SK-N-SH (cell line): ENCODE measurements at regions not wholly inside any gene's neighbourhood (a gene's known extent, or its start where the extent isn't known, plus 50 kb on each side); places are given as distances from the start of the nearest gene placed in this dataset.

ENCODE experiments used
- CTCF ChIA-PET: fragments of 300-600, 350-600 bp; formaldehyde crosslinking; extraction: SDS; loops from one replicate; lab custom pipeline; 2021; lab: Yijun Ruan, JAX
- POLR2A ChIA-PET: fragments of 350-600 bp; sonication (Branson Sonifier 250); formaldehyde crosslinking; extraction: SDS; loops from one replicate; lab custom pipeline; 2020; ENCODE audit warnings: antibody characterized with exemption, inconsistent platforms; lab: Yijun Ruan, JAX
- DNase-seq: peaks from one replicate; pipeline ENCODE4 v3.0.0; 2012
- H2AFZ ChIP-seq: fragments of 200-600 bp; sonication (generic); 2 replicates; pipeline ENCODE4 v1.8.1; 2016; ENCODE audit warnings: antibody characterized with exemption, mild to moderate bottlenecking, low read depth
- H3F3A ChIP-seq: fragments of 200-600 bp; sonication (generic); replicated peaks from 2 replicates; pipeline ENCODE3; 2016; ENCODE audit warnings: antibody characterized with exemption, mild to moderate bottlenecking; ENCODE audit not compliant: insufficient read depth
- H3K27ac ChIP-seq, 2 experiments: fragments of 200-500 bp in 1 of 2; fragments of 200-600 bp in 1 of 2; sonication (Bioruptor generic) in 1 of 2; sonication (generic), shearing (Covaris generic) in 1 of 2; 2 replicates each; pipeline versions ENCODE4 v1.5.1 to v1.6.1; 2014 to 2016; ENCODE audit warnings: low read depth in 2 of 2, inconsistent platforms in 1 of 2, low read length in 1 of 2, mild to moderate bottlenecking in 1 of 2, mixed read lengths in 1 of 2
- H3K27me3 ChIP-seq: fragments of 200-600 bp; sonication (generic), shearing (Covaris generic); 2 replicates; pipeline ENCODE4 v1.6.1; 2016; ENCODE audit warnings: mixed run types; ENCODE audit not compliant: insufficient read depth
- H3K36me3 ChIP-seq, 2 experiments: fragments of 200-500 bp in 1 of 2; fragments of 200-600 bp in 1 of 2; sonication (Bioruptor generic) in 1 of 2; sonication (generic) in 1 of 2; replicated peaks in 1 of 2; 2 replicates each; pipeline versions ENCODE3 to v1.5.1; 2014 to 2016; ENCODE audit warnings: low read length in 1 of 2, mild to moderate bottlenecking in 1 of 2; ENCODE audit not compliant: insufficient read depth in 2 of 2, control insufficient read depth in 1 of 2
- H3K4me1 ChIP-seq, 2 experiments: fragments of 200-500 bp in 1 of 2; fragments of 200-600 bp in 1 of 2; sonication (Bioruptor generic) in 1 of 2; sonication (generic), shearing (Covaris generic) in 1 of 2; 2 replicates each; pipeline versions ENCODE4 v1.5.1 to v1.6.1; 2014 to 2016; ENCODE audit warnings: low read depth in 1 of 2, low read length in 1 of 2, mixed run types in 1 of 2; ENCODE audit not compliant: insufficient read depth in 2 of 2, control insufficient read depth in 1 of 2
- H3K4me2 ChIP-seq: fragments of 200-600 bp; sonication (generic), shearing (Covaris generic); 2 replicates; pipeline ENCODE4 v1.6.1; 2017; ENCODE audit warnings: mixed run types
- H3K4me3 ChIP-seq, 2 experiments: fragments of 200-500 bp in 1 of 2; fragments of 200-600 bp in 1 of 2; sonication (Bioruptor generic) in 1 of 2; sonication (generic), shearing (Covaris generic) in 1 of 2; 2 replicates each; pipeline versions ENCODE4 v1.5.1 to v1.8.1; 2014 to 2016; ENCODE audit warnings: low read depth in 2 of 2, inconsistent platforms in 1 of 2, low read length in 1 of 2, mild to moderate bottlenecking in 1 of 2, mixed read lengths in 1 of 2, moderate library complexity in 1 of 2
- H3K79me2 ChIP-seq: fragments of 200-600 bp; sonication (generic); 2 replicates; pipeline ENCODE4 v1.8.1; 2017; ENCODE audit warnings: mild to moderate bottlenecking; ENCODE audit not compliant: insufficient read depth
- H3K9ac ChIP-seq: fragments of 200-600 bp; sonication (generic); 2 replicates; pipeline ENCODE4 v1.6.1; 2017; ENCODE audit warnings: mixed run types
- H3K9me2 ChIP-seq: fragments of 200-600 bp; sonication (generic); 2 replicates; pipeline ENCODE4 v1.6.1; 2017; ENCODE audit warnings: mixed run types
- H3K9me3 ChIP-seq: fragments of 200-600 bp; sonication (generic); 2 replicates; pipeline ENCODE4 v1.6.1; 2017; ENCODE audit warnings: mixed run types, mild to moderate bottlenecking, moderate library complexity
- H4K20me1 ChIP-seq: fragments of 200-600 bp; sonication (generic); 2 replicates; pipeline ENCODE4 v1.6.1; 2017; ENCODE audit warnings: mild to moderate bottlenecking, mixed run types; ENCODE audit not compliant: insufficient read depth
- EP300 ChIP-seq, 2 experiments: IDR thresholded peaks; 2 replicates each; pipeline versions ENCODE4 v1.4.0 to v1.6.1; 2012; ENCODE audit warnings: borderline replicate concordance in 1 of 2, low read depth in 1 of 2, low read length in 1 of 2
- EZH2phosphoT487 ChIP-seq: fragments of 200-600 bp; sonication (generic); IDR thresholded peaks from 2 replicates; pipeline ENCODE4 v1.6.1; 2017; ENCODE audit warnings: low read depth, mixed run types, mild to moderate bottlenecking, antibody characterized with exemption, moderate library complexity, borderline replicate concordance
- FOSL2 ChIP-seq: IDR thresholded peaks from 2 replicates; pipeline ENCODE4 v1.4.0; 2012; ENCODE audit warnings: low read depth, mild to moderate bottlenecking, moderate library complexity, borderline replicate concordance
- FOXJ3 ChIP-seq: sonication (generic); formaldehyde crosslinking; IDR thresholded peaks from 2 replicates; pipeline ENCODE4 v1.5.1; 2020; ENCODE audit warnings: mild to moderate bottlenecking, missing genetic modification reagents
- RAD21 ChIP-seq: IDR thresholded peaks from 2 replicates; pipeline ENCODE4 v1.6.1; 2012; ENCODE audit warnings: mild to moderate bottlenecking, low read length
- RCOR1 ChIP-seq: fragments of 150-350 bp; IDR thresholded peaks from 2 replicates; pipeline ENCODE4 v1.6.1; 2017; ENCODE audit warnings: antibody characterized with exemption, low read length
- TAF1 ChIP-seq: IDR thresholded peaks from 2 replicates; pipeline ENCODE4 v1.6.1; 2012; ENCODE audit warnings: low read depth, mild to moderate bottlenecking, low read length, moderate library complexity, borderline replicate concordance
- TEAD4 ChIP-seq: IDR thresholded peaks from 2 replicates; pipeline ENCODE4 v1.4.0; 2012; ENCODE audit warnings: mild to moderate bottlenecking, borderline replicate concordance; ENCODE audit not compliant: insufficient read depth
- YY1 ChIP-seq: IDR thresholded peaks from 2 replicates; pipeline ENCODE4 v1.4.0; 2012; ENCODE audit warnings: low read depth, mild to moderate bottlenecking
- WGBS: methylation state at CpG from one replicate; pipeline ENCODE4 v1.1.6; 2017; ENCODE audit warnings: low lambda C conversion rate; 5-methylcytosine and 5-hydroxymethylcytosine counted together
- TF ChIP-seq, protein P1 (sequence below): IDR thresholded peaks from 2 replicates; pipeline ENCODE4 v1.6.1; 2012; ENCODE audit warnings: mild to moderate bottlenecking, low read depth, low read length, moderate library complexity
- TF ChIP-seq, protein P2 (sequence below): fragments of 150-350 bp; IDR thresholded peaks from 2 replicates; pipeline ENCODE4 v1.6.1; 2016; ENCODE audit warnings: mild to moderate bottlenecking, low read depth, low read length
- TF ChIP-seq, protein P3 (sequence below): IDR thresholded peaks from 2 replicates; pipeline ENCODE4; 2012

DNA sequence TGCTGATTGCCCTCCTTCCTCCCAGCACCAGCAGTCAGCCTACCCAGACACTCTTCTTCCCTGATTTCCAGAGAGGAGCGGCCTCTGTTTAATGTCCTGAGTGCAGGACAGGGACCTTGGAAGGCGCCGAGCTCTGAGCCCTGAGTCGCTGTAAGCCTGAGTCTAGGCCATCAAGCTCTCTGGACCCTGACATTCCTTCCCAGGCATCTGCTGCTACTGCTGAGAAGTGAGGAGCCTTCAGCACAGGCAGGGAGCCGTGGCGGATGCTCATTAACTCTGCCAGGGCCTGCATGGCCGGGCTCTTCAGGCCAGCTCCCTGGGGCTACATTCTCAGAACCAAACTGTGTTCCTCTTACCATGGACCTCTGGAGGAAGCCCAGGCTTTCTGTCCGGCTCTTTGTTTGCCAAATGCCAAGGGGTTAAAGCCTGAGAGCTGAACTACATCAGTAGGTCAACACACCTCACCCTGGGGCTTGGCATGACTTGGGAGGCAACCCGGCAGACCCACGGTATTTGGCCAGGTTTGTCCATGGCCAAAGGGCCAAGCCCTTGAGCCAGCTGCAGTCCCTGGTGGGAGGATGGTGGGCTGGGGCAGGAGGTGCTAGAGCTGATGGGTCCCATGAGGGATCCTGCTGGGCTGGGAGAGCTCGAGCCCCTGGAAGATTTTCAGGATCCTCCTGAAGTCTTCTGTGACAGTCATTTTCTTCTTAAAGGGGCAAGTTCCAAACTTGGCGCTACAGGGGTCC is 721.4 kb downstream of the BRD1 start:
- TF ChIP-seq TEAD4 (no peak), YY1 (no peak), FOSL2 (no peak), RAD21 (no peak)
- Histone ChIP-seq H4K20me1 (no peaks in the 10 kb centered on the region), H3K9me3 (no peaks in the 10 kb centered on the region), H3K36me3 (no peaks in the 10 kb centered on the region), H3K27ac (no peak overlapping the region), H3K79me2 (no peaks in the 10 kb centered on the region), H3K9me2 (no peaks in the 10 kb centered on the region), H3K9ac (no peak overlapping the region), H3F3A (no peaks in the 10 kb centered on the region), H3K4me3 (no peak overlapping the region), H3K4me2 (no peak overlapping the region), H2AFZ (no peak overlapping the region), H3K27me3 (no peaks in the 10 kb centered on the region; the same call in 1 of the 2 replicates), H3K4me1 (peaks cover 0 to 31% of the 10 kb centered on the region in 2 experiments; a peak in 1 of 4 replicates)
- POLR2A ChIA-PET = no interaction called here
- 10% methylated on average over 10 of the region's 12 CpGs for WGBS
- CTCF ChIA-PET = interaction anchor here (0.8 kb wide), 1 partner anchor 12 kb away, joined by 3 read pairs; no protein-coding TSS in a partner anchor
- DNase-seq = no peak

DNA sequence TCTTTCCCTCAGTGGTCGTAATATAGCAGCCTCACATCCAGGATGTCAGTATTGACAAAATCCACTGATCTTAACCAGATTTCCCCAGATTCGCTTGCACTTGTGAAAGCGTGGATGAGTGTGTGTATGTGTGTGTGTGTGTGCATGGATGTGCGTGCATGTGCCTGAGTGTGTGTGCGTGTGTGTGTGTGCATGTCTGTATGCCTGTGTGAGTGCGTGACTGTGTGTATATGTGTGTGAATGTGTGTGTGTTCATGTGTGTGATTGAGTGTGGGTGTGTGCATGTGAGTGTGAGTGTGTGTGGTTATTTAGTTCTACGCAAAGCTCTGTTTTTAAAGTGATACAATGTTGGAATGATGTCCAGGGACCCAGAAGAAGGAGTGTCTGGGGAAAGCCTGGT is 723.2 kb downstream of the BRD1 start:
- H2AFZ ChIP-seq = no peak overlapping the region
- peaks cover 0 to 32% of the 10 kb centered on the region in 2 experiments; a peak in 1 of 4 replicates for H3K4me1 ChIP-seq
- no peaks in the 10 kb centered on the region for H3K36me3 ChIP-seq
- H3K9me3 ChIP-seq = no peaks in the 10 kb centered on the region
- 22% methylated on average over 7 of the region's 7 CpGs for WGBS
- no peak for DNase-seq
- no peaks in the 10 kb centered on the region for H4K20me1 ChIP-seq
- no peaks in the 10 kb centered on the region for H3K9me2 ChIP-seq
- no peaks in the 10 kb centered on the region for H3F3A ChIP-seq
- no peak overlapping the region for H3K9ac ChIP-seq
- POLR2A ChIA-PET = interaction anchor here (0.5 kb wide), 1 partner anchor 311 kb away, joined by 3 read pairs; no protein-coding TSS in a partner anchor
- no peak overlapping the region for H3K4me2 ChIP-seq
- peaks cover 5% of the 10 kb centered on the region; the same call in 1 of the 2 replicates for H3K27me3 ChIP-seq
- CTCF ChIA-PET = no interaction called here
- no peaks in the 10 kb centered on the region for H3K79me2 ChIP-seq
- no peak overlapping the region for H3K27ac ChIP-seq
- H3K4me3 ChIP-seq = no peak overlapping the region
- no peak for TF ChIP-seq TAF1
- no peak for TF ChIP-seq TEAD4
- TF ChIP-seq RCOR1 = no peak
- TF ChIP-seq, protein P1, sequence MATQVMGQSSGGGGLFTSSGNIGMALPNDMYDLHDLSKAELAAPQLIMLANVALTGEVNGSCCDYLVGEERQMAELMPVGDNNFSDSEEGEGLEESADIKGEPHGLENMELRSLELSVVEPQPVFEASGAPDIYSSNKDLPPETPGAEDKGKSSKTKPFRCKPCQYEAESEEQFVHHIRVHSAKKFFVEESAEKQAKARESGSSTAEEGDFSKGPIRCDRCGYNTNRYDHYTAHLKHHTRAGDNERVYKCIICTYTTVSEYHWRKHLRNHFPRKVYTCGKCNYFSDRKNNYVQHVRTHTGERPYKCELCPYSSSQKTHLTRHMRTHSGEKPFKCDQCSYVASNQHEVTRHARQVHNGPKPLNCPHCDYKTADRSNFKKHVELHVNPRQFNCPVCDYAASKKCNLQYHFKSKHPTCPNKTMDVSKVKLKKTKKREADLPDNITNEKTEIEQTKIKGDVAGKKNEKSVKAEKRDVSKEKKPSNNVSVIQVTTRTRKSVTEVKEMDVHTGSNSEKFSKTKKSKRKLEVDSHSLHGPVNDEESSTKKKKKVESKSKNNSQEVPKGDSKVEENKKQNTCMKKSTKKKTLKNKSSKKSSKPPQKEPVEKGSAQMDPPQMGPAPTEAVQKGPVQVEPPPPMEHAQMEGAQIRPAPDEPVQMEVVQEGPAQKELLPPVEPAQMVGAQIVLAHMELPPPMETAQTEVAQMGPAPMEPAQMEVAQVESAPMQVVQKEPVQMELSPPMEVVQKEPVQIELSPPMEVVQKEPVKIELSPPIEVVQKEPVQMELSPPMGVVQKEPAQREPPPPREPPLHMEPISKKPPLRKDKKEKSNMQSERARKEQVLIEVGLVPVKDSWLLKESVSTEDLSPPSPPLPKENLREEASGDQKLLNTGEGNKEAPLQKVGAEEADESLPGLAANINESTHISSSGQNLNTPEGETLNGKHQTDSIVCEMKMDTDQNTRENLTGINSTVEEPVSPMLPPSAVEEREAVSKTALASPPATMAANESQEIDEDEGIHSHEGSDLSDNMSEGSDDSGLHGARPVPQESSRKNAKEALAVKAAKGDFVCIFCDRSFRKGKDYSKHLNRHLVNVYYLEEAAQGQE = no peak
- no peak for TF ChIP-seq EP300 (IDR thresholded peaks at IDR 0.05; ENCODE audit: borderline replicate concordance in 1 of 2, low read depth in 1 of 2, low read length in 1 of 2)
- TF ChIP-seq, protein P2, sequence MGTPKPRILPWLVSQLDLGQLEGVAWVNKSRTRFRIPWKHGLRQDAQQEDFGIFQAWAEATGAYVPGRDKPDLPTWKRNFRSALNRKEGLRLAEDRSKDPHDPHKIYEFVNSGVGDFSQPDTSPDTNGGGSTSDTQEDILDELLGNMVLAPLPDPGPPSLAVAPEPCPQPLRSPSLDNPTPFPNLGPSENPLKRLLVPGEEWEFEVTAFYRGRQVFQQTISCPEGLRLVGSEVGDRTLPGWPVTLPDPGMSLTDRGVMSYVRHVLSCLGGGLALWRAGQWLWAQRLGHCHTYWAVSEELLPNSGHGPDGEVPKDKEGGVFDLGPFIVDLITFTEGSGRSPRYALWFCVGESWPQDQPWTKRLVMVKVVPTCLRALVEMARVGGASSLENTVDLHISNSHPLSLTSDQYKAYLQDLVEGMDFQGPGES = no peak
- TF ChIP-seq, protein P3, sequence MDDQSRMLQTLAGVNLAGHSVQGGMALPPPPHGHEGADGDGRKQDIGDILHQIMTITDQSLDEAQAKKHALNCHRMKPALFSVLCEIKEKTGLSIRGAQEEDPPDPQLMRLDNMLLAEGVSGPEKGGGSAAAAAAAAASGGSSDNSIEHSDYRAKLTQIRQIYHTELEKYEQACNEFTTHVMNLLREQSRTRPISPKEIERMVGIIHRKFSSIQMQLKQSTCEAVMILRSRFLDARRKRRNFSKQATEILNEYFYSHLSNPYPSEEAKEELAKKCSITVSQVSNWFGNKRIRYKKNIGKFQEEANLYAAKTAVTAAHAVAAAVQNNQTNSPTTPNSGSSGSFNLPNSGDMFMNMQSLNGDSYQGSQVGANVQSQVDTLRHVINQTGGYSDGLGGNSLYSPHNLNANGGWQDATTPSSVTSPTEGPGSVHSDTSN = no peak
- TF ChIP-seq FOXJ3 (CRISPR knock-in tag) = no peak
- TF ChIP-seq YY1 = no peak
- TF ChIP-seq EZH2phosphoT487 = no peak
- TF ChIP-seq, all 33 proteins: peak for 0
